HuH-7.5 (cell line): ENCODE measurements at regions not wholly inside any gene's neighbourhood (a gene's known extent, or its start where the extent isn't known, plus 50 kb on each side); places are given as distances from the start of the nearest gene placed in this dataset.
"Not testable (repeated sequence)": the region's sequence is repeated elsewhere in the genome, so short reads cannot be mapped to it uniquely, and the experiment has no call there.

Experiments used
- DNase-seq: peaks from one replicate; pipeline ENCODE4 v3.0.0; 2011; ENCODE audit warnings: low spot score

DNA sequence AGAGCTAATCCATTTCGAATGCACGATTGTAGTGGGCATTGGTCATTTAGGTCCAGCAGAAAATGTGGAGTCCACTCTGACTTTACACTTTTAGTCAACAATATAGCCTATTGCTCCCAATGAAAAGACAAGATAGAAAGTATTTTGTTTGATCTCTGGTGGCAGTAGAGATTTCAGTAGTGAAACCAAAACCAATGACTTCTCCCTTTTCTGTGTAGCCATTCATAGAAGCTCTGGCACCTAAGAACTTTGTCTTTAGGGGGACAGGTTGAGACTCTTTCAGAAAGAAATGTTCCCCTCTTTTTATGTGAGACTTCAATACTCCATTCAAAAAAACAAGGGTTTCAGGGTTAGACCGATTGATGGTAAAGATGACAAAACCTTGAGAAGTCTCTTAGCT, 510.8 kb upstream of the POU3F2 start:
- DNase-seq = no peak

DNA sequence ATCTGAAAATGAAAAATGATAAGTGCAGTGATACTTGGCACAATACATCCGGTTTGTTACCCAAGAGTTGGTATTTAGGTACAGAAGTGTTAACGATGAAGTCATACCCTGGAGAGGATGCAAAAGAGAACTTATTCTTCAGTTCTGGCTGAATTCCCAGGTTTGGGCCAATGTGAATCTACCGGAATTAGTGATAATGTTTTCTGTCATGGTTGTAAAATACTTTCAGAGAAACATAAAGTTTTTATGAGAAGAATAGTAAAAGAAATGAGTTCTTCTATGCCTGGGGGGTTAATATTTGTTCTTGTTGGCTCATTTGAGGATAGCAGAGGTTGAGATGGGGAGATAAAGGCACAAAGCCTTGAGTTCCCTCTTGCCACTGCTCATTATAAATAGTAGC, 509.9 kb upstream of the POU3F2 start:
- no peak for DNase-seq

DNA sequence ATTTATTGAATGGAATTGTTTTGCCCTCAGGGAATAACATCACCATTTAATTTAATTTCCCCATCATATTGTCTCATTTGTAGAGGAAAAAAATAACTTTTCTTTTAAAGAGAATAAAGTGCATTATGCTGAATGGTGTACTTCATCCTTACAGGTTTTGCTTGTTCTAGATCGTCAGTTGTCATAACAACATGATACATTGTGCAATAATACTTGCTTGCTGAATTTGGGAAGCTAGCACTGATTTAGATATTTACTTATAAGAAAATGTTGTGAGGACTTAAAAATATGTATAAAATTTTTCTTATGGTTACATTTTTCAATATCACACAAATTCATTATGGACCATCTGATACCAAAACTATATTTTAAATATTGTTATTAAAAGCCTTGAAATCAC, 509.0 kb upstream of the POU3F2 start:
- no peak for DNase-seq

DNA sequence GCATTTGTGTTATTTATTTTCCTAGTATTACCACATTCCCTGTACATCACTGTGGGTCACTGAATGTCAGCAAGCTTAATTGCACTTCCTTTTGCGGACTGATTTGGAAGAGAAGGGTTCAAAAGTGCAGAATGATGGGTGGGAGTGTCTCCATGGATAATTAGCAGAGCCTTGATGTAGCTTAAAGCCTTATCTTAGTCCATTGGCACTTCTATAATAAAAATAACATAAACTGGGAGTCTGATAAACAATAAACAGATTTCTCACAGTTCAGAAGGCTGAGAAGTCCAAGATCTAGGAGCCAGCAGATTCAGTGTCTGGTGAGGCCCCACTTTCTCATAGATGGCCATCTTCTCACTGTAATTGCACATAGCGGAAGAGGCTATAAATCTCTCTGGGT, 501.1 kb upstream of the POU3F2 start:
- DNase-seq = no peak

DNA sequence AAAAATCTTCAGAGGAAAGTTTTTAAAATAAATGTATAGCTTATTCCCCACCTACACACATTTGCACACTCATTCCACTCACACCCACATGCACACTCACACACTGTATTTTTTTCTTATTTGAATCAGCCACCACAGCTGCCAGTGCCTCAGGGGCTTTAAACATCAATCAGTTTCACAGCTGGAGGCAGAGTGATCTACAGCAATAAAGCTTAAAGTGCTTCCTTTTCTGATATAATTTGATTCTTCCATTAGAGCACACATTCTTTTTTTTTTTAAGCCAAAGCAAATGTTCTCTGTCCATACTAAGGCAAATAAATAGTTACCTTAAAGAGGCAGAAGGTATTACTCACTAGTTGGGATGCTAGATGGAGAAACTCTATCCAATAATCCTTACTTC, 498.8 kb upstream of the POU3F2 start:
- DNase-seq = no peak

DNA sequence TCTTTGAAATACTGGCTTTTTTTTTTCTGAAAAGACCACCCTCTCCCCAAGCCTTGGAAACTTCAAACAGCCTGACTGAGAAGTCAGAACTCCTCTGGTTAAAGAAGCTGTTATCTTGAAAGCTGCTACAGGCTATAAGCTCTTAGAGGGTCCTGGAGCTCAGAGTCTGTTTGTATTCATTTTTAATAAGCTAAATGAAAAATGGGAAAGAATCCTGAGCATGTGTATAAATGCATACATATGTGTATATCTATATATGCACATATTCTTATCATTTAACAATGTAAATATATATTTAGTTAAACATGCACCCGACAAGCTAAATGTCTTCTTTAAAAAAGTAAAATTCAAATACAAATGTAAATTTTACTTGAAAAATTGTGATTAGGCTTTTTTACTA, 494.9 kb upstream of the POU3F2 start:
- DNase-seq = no peak

DNA sequence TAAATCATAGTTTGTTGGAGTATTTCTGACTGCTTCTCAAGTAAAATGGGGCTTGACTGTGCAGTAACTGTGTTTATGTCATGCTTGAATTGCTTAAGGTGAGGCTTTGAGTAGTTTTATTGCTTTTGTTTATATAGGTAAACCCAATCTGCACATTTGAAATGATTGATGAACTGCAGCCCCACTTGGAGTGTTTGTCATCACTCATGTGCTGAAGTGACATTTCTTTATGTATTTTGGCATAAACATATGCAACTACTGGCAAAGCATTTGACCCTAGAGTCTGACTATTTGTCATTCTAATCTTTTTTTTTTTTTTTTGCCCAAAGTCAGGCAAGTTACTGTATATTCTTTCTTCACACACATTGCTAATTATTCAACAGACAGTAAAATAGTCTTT, 491.4 kb upstream of the POU3F2 start:
- no peak for DNase-seq

DNA sequence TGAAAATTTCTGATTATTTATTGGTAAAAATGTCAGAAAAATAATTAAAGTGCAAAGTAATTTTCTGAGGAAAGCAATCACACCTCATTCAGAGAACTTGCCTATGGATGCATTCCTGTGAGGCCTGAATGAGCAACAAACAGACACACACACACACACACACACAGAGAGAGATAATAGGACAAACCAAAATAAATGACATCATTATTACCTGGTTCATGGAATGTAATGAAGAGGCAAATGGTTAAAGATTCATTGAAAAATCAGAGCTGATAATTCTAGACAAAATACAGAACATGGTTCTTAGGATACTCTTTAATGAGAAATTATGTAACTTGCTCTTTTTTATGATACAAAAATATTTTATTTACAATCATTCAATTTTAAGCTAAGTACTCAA, 490.6 kb upstream of the POU3F2 start:
- DNase-seq = no peak

DNA sequence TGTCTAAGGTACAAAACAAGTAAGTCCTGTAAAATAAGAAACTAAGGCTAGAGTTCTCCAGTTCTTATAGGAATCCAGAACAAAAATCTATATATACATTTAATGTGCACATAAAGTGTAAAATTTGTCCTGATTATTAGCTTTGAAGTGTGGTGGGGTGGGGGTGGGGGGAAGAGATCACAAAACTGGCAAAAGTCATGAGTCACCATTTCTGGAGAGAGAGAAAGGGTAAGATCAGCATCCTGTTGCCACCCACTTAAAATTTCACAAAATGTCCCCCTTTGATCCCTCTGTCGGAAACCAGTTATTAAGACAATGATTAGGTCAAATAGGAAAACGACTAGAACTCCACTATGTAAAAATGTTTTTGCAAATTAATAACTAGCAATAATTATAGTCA, 482.0 kb upstream of the POU3F2 start:
- DNase-seq = no peak

DNA sequence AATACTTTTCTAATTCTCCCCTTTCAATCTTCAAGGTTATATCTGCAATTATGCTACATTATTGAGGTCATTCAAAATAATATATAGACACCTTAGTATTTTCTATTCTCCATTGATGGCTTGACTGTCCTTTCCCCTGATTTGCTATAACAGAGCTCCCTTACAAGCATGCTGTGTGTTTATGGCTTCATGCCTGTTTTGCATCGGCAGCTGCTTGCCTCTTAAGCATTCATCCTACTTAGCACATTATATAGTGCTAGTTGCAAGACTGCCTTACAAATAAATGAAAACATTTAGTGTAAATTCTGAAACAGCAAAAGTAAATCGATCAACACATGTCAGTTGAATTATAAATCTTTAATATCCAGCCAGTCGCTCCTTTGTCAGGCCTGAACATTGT, 476.2 kb upstream of the POU3F2 start:
- DNase-seq = no peak

DNA sequence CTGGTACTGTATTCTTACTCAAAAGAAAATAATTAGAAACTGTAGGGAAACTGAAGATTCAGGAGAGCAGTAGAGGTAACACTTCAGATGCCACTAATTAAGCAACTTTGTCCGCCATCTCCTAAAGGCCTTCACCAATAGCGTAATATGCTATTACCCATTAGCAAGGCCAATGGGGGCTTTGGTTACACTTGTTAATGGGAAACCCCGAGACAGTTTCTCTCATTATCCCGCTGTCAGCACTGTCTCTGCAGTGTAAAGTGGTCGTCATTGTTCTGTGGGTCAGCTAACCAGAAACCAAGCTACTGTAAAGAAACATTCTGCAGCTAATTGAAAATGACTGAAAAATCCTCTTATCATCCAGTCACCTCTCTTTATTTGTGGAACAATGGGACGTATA, 468.0 kb upstream of the POU3F2 start:
- DNase-seq = no peak

DNA sequence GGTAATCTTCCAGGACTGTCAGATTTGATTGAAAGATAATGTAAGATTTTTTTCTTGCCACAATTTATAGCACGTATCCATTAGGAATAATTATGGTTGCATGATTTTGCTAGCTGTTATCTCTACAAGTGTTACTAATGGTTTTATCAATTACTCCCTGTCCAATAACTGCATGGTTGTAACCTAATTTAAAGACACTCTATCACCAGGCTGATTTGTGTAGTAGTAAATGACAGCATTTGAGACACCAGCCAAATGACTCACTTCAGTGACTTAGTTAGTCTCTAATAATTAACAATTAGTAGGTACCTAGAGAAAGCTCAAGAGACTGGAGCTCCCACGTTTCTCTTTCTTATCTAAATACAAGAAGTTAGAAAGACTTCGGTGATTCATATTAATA, 453.8 kb upstream of the POU3F2 start:
- DNase-seq = no peak

DNA sequence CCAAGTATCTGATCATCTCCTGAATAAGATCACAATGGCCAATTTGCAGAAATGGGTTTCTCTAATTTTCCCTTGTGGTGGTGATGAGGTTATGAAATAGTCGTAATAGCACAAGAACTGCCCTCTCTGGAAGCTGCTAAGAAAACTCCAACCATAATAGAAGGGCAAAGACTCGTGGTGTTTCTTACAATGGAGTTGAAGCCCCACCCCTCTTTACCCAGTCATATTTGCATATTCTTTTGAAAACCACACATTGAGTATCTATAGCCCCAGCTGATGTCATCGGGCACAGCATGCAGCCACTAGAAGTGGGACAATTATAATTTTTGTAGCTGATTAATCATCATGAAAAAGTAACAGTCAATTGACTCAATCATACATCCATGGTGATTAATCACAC, 452.1 kb upstream of the POU3F2 start:
- DNase-seq = no peak

DNA sequence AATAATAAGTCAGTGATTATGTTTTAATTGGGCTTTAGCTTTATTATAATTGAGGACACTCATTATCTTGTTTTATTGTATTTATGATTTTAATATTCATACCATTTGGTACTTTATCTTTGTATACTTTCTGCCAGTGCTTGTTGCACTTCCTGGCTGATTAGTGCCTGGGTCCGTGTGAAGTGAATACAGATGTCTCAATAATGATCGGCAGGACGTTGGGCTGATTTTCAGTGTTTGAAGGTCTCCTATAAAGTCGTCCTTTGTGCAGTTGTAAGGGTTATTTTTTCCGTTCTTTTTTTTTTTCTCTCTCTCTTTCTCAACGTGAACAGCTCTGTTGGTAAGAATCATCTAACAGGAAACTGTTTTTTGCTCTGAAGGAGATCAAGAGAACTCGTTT, 450.0 kb upstream of the POU3F2 start:
- no peak for DNase-seq

DNA sequence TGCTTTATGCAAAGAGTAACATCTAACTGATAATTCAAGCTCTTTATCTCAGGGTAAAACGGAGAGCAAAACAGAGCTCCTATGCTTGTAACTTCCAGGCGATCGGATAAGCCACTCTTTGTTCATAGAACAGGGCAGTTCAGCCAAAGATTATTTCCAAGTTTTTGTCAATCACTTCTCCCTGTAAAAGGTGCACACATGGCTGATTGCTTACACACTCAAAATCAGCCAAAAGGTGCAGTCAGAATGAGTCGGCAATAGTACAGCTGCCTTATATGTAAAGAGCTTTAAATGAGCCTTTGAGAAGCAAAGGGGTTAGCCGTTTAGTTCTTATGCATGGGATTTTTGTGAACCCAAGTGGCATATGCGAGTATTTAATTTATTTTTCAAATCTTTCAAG, 449.6 kb upstream of the POU3F2 start:
- DNase-seq = no peak

DNA sequence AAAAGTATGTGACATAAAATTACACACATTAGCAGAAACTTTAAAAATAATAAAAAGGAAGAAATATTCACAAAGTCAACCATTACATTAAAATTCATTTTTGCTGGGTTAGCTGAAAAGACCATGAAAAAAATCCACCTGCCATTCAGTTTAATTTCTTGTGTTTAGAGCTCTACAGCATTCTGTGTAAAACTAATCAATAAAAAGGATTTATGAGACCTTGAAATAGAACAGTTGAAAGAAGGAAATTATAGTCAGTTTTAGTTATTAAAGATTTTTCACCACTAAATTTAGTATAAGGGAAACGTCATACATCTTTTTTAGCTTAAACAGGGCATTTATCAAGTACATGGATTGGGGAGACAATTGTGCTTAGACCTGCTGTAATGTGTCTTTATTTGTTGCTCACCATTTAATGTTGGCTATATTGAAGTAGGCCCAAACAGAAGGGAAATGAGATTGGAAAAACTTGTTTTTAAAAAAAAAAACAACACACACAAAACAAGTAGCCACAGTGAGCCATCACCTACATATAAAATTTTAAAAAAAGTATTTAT, 438.7 kb upstream of the POU3F2 start:
- no peak for DNase-seq

DNA sequence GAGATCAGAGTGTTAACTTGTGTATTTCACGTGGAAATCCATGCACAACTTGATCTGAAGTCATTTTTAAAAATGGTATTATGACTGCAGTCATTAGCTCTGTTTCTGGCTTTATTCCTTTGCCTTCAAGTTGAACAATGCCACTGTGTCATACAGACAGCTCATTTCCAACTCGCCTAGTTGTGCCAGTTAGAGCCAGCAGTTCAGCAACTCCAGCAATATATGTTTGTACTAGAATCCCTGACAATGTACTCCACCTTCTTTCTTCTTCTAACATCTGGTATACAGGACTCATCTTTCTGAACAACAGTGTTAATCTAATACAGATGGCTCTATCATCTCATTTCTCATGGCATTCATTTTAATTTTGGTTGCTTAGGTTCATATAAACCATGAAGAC, 418.3 kb upstream of the POU3F2 start:
- DNase-seq = no peak

DNA sequence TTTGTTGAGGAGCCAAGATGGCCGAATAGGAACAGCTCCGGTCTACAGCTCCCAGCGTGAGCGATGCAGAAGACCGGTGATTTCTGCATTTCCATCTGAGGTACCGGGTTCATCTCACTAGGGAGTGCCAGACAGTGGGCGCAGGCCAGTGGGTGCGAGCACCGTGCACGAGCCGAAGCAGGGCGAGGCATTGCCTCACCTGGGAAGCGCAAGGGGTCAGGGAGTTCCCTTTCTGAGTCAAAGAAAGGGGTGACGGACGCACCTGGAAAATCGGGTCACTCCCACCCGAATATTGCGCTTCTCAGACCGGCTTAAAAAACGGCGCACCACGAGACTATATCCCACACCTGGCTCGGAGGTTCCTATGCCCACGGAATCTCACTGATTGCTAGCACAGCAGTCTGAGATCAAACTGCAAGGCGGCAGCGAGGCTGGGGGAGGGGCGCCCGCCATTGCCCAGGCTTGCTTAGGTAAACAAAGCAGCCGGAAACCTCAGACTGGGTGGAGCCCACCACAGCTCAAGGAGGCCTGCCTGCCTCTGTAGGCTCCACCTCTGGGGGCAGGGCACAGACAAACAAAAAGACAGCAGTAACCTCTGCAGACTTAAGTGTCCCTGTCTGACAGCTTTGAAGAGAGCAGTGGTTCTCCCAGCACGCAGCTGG, 417.7 kb upstream of the POU3F2 start:
- DNase-seq = not testable (repeated sequence)

DNA sequence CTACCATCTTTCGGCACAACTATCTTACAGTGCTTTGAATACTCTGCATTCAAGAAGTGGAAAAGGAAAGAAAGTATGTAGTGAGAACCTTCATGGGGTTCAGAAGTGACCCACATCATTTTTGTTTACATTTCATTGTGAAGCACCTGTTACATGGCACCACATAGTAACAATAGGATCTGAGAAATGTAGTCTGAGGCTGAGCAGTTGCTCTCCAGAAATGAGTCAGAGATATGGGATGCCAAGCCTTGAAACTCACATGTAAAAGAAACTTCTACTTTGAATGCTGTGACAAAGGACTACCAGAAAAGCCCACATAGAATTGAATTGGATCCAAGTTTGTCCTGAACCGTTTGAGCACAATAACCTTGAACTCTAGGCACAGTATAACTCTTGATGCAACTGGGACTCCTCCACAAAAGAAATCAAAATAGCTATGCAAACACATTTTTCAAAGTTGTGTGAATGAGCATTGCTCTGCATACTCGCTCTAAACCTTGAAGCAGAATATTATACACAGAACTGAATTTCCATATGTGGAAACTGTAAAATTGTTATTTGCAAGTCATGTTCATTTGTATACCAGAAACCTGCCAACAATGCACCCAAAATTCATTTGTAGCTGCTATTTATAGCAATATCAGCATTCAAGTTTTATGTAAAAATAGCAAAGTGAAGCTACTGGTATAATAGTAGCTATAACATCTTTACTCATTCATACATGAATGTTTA, 400.9 kb upstream of the POU3F2 start:
- DNase-seq = no peak

DNA sequence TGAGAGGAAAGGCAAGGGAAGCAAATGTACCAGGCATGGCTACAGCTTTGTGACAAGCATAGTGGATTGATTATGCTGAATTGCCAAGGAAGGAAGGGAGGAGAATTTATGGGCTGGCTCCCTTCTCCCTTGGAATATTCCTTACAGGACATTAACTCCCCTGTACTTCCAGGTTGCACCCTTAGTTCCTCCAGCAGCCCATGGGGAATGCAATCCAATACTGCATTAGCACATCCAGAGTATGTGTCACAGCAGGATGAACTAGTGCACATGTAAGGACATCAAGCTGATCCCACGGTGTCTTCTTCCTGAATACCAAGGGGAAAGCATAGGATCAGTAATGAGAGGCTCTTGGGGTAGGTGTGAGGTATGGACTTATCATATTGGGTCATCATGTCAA, 390.7 kb upstream of the POU3F2 start:
- no peak for DNase-seq

DNA sequence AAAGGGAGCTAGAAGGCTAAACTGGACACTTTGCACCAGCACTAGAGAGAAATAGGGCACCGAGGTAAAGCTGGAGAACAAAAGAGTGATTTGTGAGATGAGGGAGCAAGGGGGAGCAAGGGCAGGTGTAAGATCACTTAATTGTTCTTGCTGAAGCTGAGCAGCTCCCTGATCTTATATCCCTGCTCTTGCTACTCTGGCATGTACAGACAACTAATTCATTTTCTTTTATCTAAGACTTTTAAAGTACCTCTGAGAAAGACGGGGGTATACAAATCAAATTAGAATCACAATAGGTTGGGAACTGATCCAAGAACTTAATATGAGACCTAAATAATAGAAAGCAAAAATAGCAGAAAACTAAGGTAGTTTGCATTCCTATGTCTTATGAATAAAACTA, 381.7 kb upstream of the POU3F2 start:
- DNase-seq = no peak

DNA sequence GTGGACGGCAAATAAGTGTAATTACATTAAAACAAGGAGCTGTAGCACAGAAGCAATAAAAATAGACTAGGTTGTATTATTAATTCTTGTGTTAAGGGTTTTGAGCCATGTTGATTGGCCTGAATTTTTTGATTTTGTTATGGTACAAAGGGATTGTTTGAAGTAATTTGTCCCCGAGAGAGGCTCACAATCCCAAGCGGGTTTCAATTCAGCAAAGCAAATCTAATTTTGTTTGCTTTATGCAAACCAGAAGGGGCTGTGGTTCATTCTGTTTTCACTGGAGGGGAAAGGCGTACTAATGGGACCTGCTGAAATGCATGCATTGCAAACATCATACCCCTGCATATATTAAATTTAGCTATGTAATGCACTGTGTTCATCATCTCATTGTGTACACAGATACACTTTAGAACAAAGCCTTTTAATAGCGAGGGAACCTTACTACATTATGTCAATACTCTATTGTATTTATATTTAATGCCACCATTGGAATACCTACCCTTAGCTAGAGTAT, 379.5 kb upstream of the POU3F2 start:
- DNase-seq = no peak

DNA sequence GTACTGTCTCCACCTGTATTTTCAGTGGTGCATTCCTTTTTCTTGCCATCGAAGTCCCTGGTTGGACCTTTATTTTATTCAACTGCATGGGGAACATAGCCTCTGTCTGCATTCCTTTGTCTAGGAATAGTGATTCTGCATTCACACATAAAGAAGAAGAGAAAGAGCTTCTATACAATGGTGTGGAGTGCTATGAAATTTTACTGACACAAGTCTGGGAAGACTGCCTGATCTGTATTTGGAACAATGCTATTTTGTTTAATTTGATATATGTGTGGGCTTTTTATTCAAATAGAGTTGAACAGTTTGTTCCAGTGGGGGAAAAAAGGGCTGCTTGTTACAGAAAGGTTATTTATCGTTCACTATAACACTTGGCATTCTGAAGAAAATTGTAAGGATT, 375.7 kb upstream of the POU3F2 start:
- no peak for DNase-seq
